Esophagus squamous epithelium (tissue), 5 donors: ENCODE measurements at regions not wholly inside any gene's neighbourhood (a gene's known extent, or its start where the extent isn't known, plus 50 kb on each side); places are given as distances from the start of the nearest gene placed in this dataset.
"Not testable (repeated sequence)": the region's sequence is repeated elsewhere in the genome, so short reads cannot be mapped to it uniquely, and the experiment has no call there.

Experiments
- DNase-seq: peaks from one replicate; lab custom pipeline; 2025; lab: John Stamatoyannopoulos, UW
- H3K27ac ChIP-seq, 4 donors: fragments of 200-600 bp; sonication (generic); one replicate each; pipeline ENCODE4 v1.5.1; 2016 to 2019; ENCODE audit warnings: mild to moderate bottlenecking in 1 of 4
- H3K27me3 ChIP-seq, 4 donors: fragments of 200-600 bp; sonication (generic); 1 replicate in 3 of 4; 2 replicates in 1 of 4; pipeline versions ENCODE4 v1.5.1 to v1.6.0; 2017 to 2021; ENCODE audit warnings: antibody characterized with exemption in 1 of 4
- H3K36me3 ChIP-seq, 3 donors: fragments of 200-600 bp; sonication (generic); one replicate each; pipeline ENCODE4 v1.5.1; 2016 to 2019
- H3K4me1 ChIP-seq, 3 donors: fragments of 200-600 bp; sonication (generic); one replicate each; pipeline ENCODE4 v1.5.1; 2017 to 2019
- H3K4me3 ChIP-seq, 4 donors: fragments of 200-600 bp; sonication (generic); 1 replicate in 3 of 4; 2 replicates in 1 of 4; pipeline ENCODE4 v1.5.1; 2016 to 2019; ENCODE audit warnings: mild to moderate bottlenecking in 2 of 4, moderate library complexity in 1 of 4
- H3K9me3 ChIP-seq, 3 donors: fragments of 200-600 bp; sonication (generic); one replicate each; pipeline ENCODE4 v1.5.1; 2016 to 2019
- CTCF ChIP-seq, 6 experiments: fragments of 450-650 bp in 4 of 6; fragments of 200-600 bp in 2 of 6; sonication (generic) in 2 of 6; IDR thresholded peaks; one replicate each; pipeline ENCODE4 v1.5.1; 2016 to 2019; ENCODE audit warnings: antibody characterized with exemption in 6 of 6, mild to moderate bottlenecking in 4 of 6, moderate library complexity in 4 of 6
- POLR2A ChIP-seq, 4 donors: fragments of 450-650 bp; IDR thresholded peaks; one replicate each; pipeline ENCODE4 v1.6.1; 2017; ENCODE audit warnings: antibody characterized with exemption in 4 of 4, mild to moderate bottlenecking in 4 of 4, moderate library complexity in 3 of 4
- WGBS, 2 donors: methylation state at CpG; one replicate each; pipeline ENCODE4 v1.1.5; 2018; 5-methylcytosine and 5-hydroxymethylcytosine counted together
- intact Hi-C: fragments of 100-400 bp; cut with DNase I; formaldehyde crosslinking; loops from one replicate; pipeline ENCODE4 v1.15.0; 2022
- donor health status: DM: yes; HTN: yes; CAD: no.

DNA sequence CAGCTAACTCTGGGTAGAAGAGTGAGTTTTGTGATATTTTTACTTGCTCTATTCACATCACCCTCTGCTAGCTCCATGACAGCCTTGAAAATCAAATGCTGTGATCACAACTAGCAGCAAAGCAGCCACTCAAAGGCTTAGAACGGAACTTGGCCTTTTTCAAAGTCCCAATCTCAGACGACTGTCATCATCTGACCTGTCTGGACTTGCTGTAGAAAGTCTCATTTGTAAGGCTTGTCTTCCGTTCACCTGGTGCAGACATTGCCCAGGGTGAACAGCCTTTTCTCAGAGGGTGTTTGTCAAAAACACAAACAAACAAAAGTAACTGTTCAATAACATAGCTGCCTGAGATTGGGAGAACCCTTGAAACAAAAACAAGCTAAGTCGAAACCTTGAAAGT, 458.9 kb upstream of the ADARB2 start:
- H3K36me3 ChIP-seq = no peaks in the 10 kb centered on the region
- TF ChIP-seq CTCF (IDR thresholded peaks at IDR 0.05) = no peak
- TF ChIP-seq POLR2A (IDR thresholded peaks at IDR 0.05) = no peak
- H3K4me3 ChIP-seq = no peak overlapping the region
- H3K4me1 ChIP-seq = no peaks in the 10 kb centered on the region
- H3K9me3 ChIP-seq = peaks cover 0 to 8% (median 0%) of the 10 kb centered on the region in 3 donors
- H3K27ac ChIP-seq = no peak overlapping the region
- no peak for DNase-seq
- 42 to 45% methylated on average over 4 of the region's 4 CpGs for WGBS, 2 donors
- H3K27me3 ChIP-seq = no peaks in the 10 kb centered on the region
- intact Hi-C loops = no loop called here

DNA sequence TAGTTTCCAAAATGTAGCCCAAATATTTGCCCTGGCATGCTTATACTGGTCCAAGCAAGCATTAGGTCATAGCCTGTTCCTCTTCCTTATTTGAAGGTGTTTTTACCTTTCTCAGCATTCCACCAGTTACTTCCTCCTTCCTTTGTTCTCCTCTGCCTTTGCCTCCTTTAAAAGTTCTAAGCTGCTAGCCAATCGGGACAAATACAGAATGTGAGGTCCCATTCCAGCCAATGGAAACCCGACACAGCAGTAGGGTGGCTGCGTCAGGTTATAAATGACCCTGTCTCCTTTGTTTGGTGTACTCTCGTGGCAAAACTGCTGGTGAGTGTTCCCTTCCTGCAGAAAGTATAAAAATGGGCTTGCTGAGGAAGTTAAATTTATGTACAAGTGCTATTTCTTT, 452.0 kb upstream of the ADARB2 start:
- H3K9me3 ChIP-seq, H3K27me3 ChIP-seq, H3K4me3 ChIP-seq, intact Hi-C loops, H3K4me1 ChIP-seq, DNase-seq, H3K36me3 ChIP-seq: not testable (repeated sequence)
- 18 to 21% methylated on average over 4 of the region's 4 CpGs for WGBS, 2 donors
- peak overlapping the region; percentile 25 to 45 (median 30) for H3K27ac ChIP-seq

DNA sequence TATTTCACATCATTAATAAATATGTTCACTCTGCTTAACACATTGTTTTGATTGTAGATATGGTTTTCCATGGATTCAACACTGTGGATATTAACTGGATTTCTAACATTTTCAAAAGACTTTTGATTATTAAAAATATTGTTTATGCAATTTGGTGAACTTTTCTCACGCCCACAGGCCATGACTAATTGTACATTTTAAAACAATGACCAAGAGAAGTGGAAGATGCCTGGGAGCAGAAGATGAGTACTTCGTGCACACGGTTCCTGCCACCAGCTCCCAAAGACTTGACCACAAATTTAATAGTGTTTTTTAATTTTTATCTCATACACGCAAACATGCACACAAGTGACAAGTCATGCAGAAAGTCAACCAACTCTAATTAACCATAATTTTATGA, 451.0 kb upstream of the ADARB2 start:
- peaks cover 0 to 9% (median 0%) of the 10 kb centered on the region in 3 donors for H3K4me1 ChIP-seq
- no peak for TF ChIP-seq POLR2A (IDR thresholded peaks at IDR 0.05)
- no peak for TF ChIP-seq CTCF (IDR thresholded peaks at IDR 0.05)
- H3K4me3 ChIP-seq = no peak overlapping the region
- DNase-seq = no peak
- intact Hi-C loops = no loop called here
- H3K36me3 ChIP-seq = no peaks in the 10 kb centered on the region
- H3K27me3 ChIP-seq = no peaks in the 10 kb centered on the region
- no peak overlapping the region for H3K27ac ChIP-seq
- WGBS, 2 donors = 65 to 78% methylated on average over 4 of the region's 4 CpGs
- no peaks in the 10 kb centered on the region for H3K9me3 ChIP-seq

DNA sequence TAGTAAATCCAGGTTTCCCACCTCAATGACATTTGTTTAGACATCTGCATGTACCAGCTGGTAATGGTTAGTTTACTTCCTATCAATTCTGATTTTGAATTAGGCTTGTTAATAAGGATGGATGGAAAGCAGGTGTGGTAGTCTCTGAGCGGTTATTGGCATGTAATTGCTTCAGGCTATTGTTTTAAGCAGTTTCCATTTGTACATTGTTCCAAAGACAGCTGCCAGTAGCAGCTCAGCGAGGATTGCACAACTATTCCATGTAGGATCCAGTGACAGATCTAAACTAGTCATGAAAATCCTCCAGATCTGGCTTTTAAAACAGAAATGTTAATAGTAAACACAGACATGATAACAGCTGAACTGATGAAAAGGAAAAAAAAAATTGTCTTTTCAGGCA, 436.0 kb upstream of the ADARB2 start:
- Histone ChIP-seq H3K27me3 (no peaks in the 10 kb centered on the region), H3K9me3 (no peaks in the 10 kb centered on the region), H3K27ac (no peak overlapping the region), H3K4me1 (no peaks in the 10 kb centered on the region), H3K36me3 (no peaks in the 10 kb centered on the region), H3K4me3 (no peak overlapping the region)
- TF ChIP-seq CTCF (IDR thresholded peaks at IDR 0.05) (no peak), POLR2A (IDR thresholded peaks at IDR 0.05) (no peak)
- WGBS, 2 donors = 7 to 15% methylated on average over 2 of the region's 2 CpGs
- intact Hi-C loops = no loop called here
- no peak for DNase-seq

DNA sequence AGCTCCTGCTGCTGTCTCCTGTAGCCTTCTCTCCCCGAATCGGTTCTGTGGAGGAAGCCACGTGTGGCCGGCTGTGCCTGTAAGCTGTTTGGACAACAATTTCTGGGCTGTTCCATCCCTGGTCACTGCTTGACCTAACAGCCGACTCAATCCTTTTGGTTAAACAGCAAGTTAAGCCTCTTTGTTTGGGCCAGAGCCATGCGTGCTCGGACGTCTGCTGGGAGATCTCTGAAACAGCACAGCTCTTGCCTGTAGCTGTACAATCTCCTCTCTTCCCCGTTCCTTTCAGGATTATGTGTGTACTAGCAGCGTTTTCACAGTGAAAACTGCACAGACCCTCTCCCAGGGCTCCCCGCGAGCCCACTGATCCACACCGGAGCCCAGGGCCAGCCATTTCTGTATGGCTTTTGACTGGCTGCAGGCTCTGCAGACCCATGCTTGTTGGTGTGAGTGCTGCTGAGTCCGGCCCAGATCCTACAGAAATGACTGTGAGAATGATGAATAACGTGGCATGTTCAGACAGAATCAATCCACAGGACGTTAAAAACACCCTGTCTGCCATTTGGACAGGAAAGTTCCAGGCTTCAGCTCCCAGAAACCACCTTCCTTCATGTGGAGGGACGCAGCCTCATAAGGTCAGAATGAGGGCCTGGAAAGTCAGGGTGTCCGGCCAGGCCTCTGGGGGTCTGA, 428.6 kb upstream of the ADARB2 start:
- Histone ChIP-seq H3K4me1 (peaks cover 0 to 11% (median 7%) of the 10 kb centered on the region in 3 donors), H3K4me3 (no peak overlapping the region), H3K36me3 (no peaks in the 10 kb centered on the region), H3K27ac (no peak overlapping the region), H3K9me3 (no peaks in the 10 kb centered on the region), H3K27me3 (no peaks in the 10 kb centered on the region)
- intact Hi-C loops = no loop called here
- TF ChIP-seq POLR2A (IDR thresholded peaks at IDR 0.05) (no peak), CTCF (IDR thresholded peaks at IDR 0.05) (no peak)
- no peak for DNase-seq
- WGBS, 2 donors = 22 to 45% methylated on average over 9 to 16 of the region's 18 CpGs
